ENCODE measurements at regions not wholly inside any gene's neighbourhood (a gene's known extent, or its start where the extent isn't known, plus 50 kb on each side); places are given as distances from the start of the nearest gene placed in this dataset.

GRCh38 chr10:23517155-23517554 lies 78.3 kb downstream of the OTUD1 start:
- Histone ChIP-seq H3K4me1 (ENCODE audit: insufficient read depth) (0 out of 2 replicates have a peak, but pooled peaks cover 4% of the 10 kb centered on the region), H4K20me1 (ENCODE audit: insufficient read depth) (no peaks in the 10 kb centered on the region), H3K9me2 (ENCODE audit: insufficient read depth) (no peaks in the 10 kb centered on the region), H3K79me2 (ENCODE audit: insufficient read depth) (no peaks in the 10 kb centered on the region), H3K9me3 (ENCODE audit: low read depth) (no peaks in the 10 kb centered on the region), H3K4me2 (ENCODE audit: unreplicated experiment) (no peak overlapping the region), H3K4me3 (no peak overlapping the region), H3K36me3 (ENCODE audit: low read depth) (no peaks in the 10 kb centered on the region), H2AFZ (no peak overlapping the region), H3K9ac (no peak overlapping the region), H3K27ac (no peak overlapping the region), H3K27me3 (replicated peaks; ENCODE audit: insufficient read depth) (peaks cover 9% of the 10 kb centered on the region; the same call in 1 of the 2 replicates), H3F3A (ENCODE audit: insufficient read depth) (no peaks in the 10 kb centered on the region)
- no peak for TF ChIP-seq EZH2 (IDR thresholded peaks at IDR 0.05; ENCODE audit: insufficient read depth, poor library complexity, severe bottlenecking)
- TF ChIP-seq EZH2phosphoT487 (IDR thresholded peaks at IDR 0.05; ENCODE audit: insufficient read depth, low read depth): no peak
- in situ Hi-C loops (cut with MboI): no loop called here
- WGBS, 2 experiments (ENCODE audit: low coverage in 1 of 2, low lambda C conversion rate in 2 of 2, missing lambda C conversion rate in 2 of 2): 36 to 38% methylated on average over 2 of the region's 2 CpGs
- DNase-seq: no peak

GRCh38 chr10:23521735-23522134 lies 82.9 kb downstream of the OTUD1 start:
- TF ChIP-seq EZH2 (IDR thresholded peaks at IDR 0.05; ENCODE audit: insufficient read depth, poor library complexity, severe bottlenecking): no peak
- TF ChIP-seq EZH2phosphoT487 (IDR thresholded peaks at IDR 0.05; ENCODE audit: insufficient read depth, low read depth): no peak
- H3K9me2 ChIP-seq (ENCODE audit: insufficient read depth): no peaks in the 10 kb centered on the region
- H3K4me1 ChIP-seq (ENCODE audit: insufficient read depth): no peaks in the 10 kb centered on the region
- peaks cover 9% of the 10 kb centered on the region; the same call in 1 of the 2 replicates for H3K27me3 ChIP-seq (replicated peaks; ENCODE audit: insufficient read depth)
- H3K4me3 ChIP-seq: no peak overlapping the region
- H3K9me3 ChIP-seq (ENCODE audit: low read depth): no peaks in the 10 kb centered on the region
- H3K36me3 ChIP-seq (ENCODE audit: low read depth): no peaks in the 10 kb centered on the region
- no peaks in the 10 kb centered on the region for H3K79me2 ChIP-seq (ENCODE audit: insufficient read depth)
- H3K4me2 ChIP-seq (ENCODE audit: unreplicated experiment): no peak overlapping the region
- in situ Hi-C loops (cut with MboI): loop anchor here (10.0 kb wide), 1 partner anchor 207 kb away; no protein-coding TSS in a partner anchor
- no peak overlapping the region for H3K27ac ChIP-seq
- H2AFZ ChIP-seq: no peak overlapping the region
- H3K9ac ChIP-seq: no peak overlapping the region
- no peaks in the 10 kb centered on the region for H4K20me1 ChIP-seq (ENCODE audit: insufficient read depth)
- WGBS, 2 experiments (ENCODE audit: low coverage in 1 of 2, low lambda C conversion rate in 2 of 2, missing lambda C conversion rate in 2 of 2): 87 to 90% methylated on average over 1 of the region's 1 CpG
- no peak for DNase-seq
- H3F3A ChIP-seq (ENCODE audit: insufficient read depth): no peaks in the 10 kb centered on the region

- H3K9me3 ChIP-seq (ENCODE audit: low read depth): no peaks in the 10 kb centered on the region
- H3F3A ChIP-seq (ENCODE audit: insufficient read depth): no peaks in the 10 kb centered on the region
- in situ Hi-C loops (cut with MboI): loop anchor here (10.0 kb wide), 1 partner anchor 208 kb away; no protein-coding TSS in a partner anchor
- no peaks in the 10 kb centered on the region for H3K79me2 ChIP-seq (ENCODE audit: insufficient read depth)
- no peak overlapping the region for H3K9ac ChIP-seq
- 46 to 47% methylated on average over 4 of the region's 4 CpGs for WGBS, 2 experiments (ENCODE audit: low coverage in 1 of 2, low lambda C conversion rate in 2 of 2, missing lambda C conversion rate in 2 of 2)
- H3K4me3 ChIP-seq: no peak overlapping the region
- peaks cover 9% of the 10 kb centered on the region; the same call in 1 of the 2 replicates for H3K27me3 ChIP-seq (replicated peaks; ENCODE audit: insufficient read depth)
- DNase-seq: peak; percentile 6
- no peak overlapping the region for H2AFZ ChIP-seq
- H3K9me2 ChIP-seq (ENCODE audit: insufficient read depth): no peaks in the 10 kb centered on the region
- no peak overlapping the region for H3K4me2 ChIP-seq (ENCODE audit: unreplicated experiment)
- no peak for TF ChIP-seq EZH2 (IDR thresholded peaks at IDR 0.05; ENCODE audit: insufficient read depth, poor library complexity, severe bottlenecking)
- no peak for TF ChIP-seq EZH2phosphoT487 (IDR thresholded peaks at IDR 0.05; ENCODE audit: insufficient read depth, low read depth)
- H4K20me1 ChIP-seq (ENCODE audit: insufficient read depth): no peaks in the 10 kb centered on the region
- no peaks in the 10 kb centered on the region for H3K4me1 ChIP-seq (ENCODE audit: insufficient read depth)
- no peak overlapping the region for H3K27ac ChIP-seq
- no peaks in the 10 kb centered on the region for H3K36me3 ChIP-seq (ENCODE audit: low read depth)
Observed at GRCh38 chr10:23522345-23522744, 83.5 kb downstream of the OTUD1 start.

- no peak overlapping the region for H3K4me2 ChIP-seq (ENCODE audit: unreplicated experiment)
- no peak overlapping the region for H2AFZ ChIP-seq
- H3F3A ChIP-seq (ENCODE audit: insufficient read depth): no peaks in the 10 kb centered on the region
- H3K79me2 ChIP-seq (ENCODE audit: insufficient read depth): no peaks in the 10 kb centered on the region
- TF ChIP-seq EZH2phosphoT487 (IDR thresholded peaks at IDR 0.05; ENCODE audit: insufficient read depth, low read depth) (no peak), EZH2 (IDR thresholded peaks at IDR 0.05; ENCODE audit: insufficient read depth, poor library complexity, severe bottlenecking) (no peak)
- in situ Hi-C loops (cut with MboI): loop anchor here (10.0 kb wide), 1 partner anchor 208 kb away; no protein-coding TSS in a partner anchor
- H3K4me3 ChIP-seq: no peak overlapping the region
- H3K27me3 ChIP-seq (replicated peaks; ENCODE audit: insufficient read depth): peaks cover 9% of the 10 kb centered on the region; the same call in 1 of the 2 replicates
- 22 to 25% methylated on average over 4 of the region's 4 CpGs for whole genome bisulfite sequencing, 2 experiments (ENCODE audit: low coverage in 1 of 2, low lambda C conversion rate in 2 of 2, missing lambda C conversion rate in 2 of 2)
- no peaks in the 10 kb centered on the region for H3K4me1 ChIP-seq (ENCODE audit: insufficient read depth)
- H3K27ac ChIP-seq: no peak overlapping the region
- DNase-seq: no peak
- H3K9me2 ChIP-seq (ENCODE audit: insufficient read depth): no peaks in the 10 kb centered on the region
- H3K9ac ChIP-seq: no peak overlapping the region
- no peaks in the 10 kb centered on the region for H4K20me1 ChIP-seq (ENCODE audit: insufficient read depth)
- no peaks in the 10 kb centered on the region for H3K36me3 ChIP-seq (ENCODE audit: low read depth)
- no peaks in the 10 kb centered on the region for H3K9me3 ChIP-seq (ENCODE audit: low read depth)
Observed at GRCh38 chr10:23523251-23523650, 84.4 kb downstream of the OTUD1 start.

All from GM23248 (cell line).